GM21515 (cell line): ENCODE measurements at regions not wholly inside any gene's neighbourhood (a gene's known extent, or its start where the extent isn't known, plus 50 kb on each side); places are given as distances from the start of the nearest gene placed in this dataset.

Source experiments
- ATAC-seq: cut with Tn5 transposase; IDR thresholded peaks from one replicate; pipeline ENCODE4 v1.9.1; 2021; ENCODE audit not compliant: unreplicated experiment

DNA sequence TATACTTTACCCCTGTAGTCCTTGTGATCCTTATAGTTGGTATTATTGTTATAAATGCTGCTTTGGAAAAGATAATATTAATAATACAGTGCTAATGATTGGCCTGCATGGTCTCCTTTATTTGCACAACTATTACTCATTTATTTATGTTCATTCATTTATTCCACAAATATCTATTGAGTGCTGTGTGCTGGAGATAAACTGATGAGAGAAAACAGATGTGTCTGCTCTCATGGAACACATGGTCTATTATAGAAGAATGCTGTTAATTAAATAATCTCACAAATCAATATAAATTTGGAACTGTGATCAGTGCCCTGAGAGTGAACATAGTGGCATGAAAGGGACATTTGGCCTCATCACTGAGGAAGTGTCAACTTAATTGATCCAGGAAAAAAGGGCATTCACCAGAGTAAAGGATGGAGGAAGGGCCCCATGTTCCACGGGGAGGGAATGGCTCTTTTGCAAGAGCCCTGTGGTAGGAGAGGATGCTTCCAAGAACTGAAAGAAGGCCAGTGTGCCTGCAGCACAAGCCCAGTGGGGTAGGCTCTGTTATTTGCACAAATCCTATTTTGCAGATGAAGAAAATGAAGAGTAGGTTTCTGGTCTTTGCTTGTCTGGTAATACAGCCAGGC lies 91.5 kb upstream of the STK39 start:
- no peak for ATAC-seq

DNA sequence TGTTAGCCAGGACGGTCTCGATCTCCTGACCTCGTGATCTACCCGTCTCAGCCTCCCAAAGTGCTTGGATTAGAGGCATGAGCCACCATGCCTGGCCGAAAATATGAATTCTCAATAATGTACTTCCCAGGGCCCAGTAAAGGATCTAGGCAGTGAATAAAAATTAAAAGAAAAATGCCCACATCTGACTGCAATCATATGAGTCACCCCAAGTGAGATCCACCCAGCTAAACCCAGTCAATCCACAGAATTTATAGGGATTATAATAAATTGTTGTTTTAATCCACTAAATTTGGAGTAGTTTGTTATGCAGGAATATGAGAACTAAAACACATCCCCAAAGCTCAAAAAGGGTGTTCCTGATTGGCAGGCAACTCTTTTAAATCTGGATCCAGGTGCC lies 93.5 kb upstream of the STK39 start:
- no peak for ATAC-seq

DNA sequence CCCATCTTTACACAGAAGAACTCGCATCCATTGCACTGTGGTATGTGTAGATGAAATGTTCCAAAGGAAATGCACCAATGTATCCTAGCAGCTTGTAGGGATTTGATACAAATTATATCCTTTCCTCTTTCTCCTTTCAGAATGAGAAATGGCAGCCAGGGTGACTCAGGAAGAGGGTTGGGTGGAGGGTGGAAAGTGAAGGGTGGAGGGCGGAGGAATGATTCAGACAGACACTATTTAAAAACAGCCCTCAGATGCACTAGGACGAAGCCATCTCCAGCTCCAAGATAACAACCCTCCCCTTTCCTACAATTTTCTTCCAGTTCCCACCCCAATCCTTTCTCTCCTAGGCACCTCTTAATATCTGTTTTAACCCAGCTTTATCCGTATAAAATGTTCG lies 96.2 kb upstream of the STK39 start:
- no peak for ATAC-seq

DNA sequence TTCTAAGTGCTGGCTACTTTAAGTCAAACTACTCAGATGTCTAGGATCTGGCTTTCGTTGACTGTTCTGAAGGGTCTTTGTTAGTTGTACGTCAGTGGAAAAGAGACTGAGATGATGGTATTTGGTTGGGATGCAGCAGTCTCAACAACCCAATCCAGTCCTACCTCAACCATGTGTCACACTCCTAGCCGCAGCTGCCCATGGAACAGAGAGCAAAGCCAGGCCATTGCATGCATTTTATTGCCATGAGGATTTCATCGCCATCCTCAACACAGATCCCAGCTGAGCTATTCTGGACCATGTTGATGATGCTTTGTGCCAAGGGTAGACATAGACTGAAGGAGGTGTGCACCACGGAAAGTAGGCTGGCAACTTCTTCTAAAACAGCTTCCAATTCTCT lies 97.3 kb upstream of the STK39 start:
- no peak for ATAC-seq

DNA sequence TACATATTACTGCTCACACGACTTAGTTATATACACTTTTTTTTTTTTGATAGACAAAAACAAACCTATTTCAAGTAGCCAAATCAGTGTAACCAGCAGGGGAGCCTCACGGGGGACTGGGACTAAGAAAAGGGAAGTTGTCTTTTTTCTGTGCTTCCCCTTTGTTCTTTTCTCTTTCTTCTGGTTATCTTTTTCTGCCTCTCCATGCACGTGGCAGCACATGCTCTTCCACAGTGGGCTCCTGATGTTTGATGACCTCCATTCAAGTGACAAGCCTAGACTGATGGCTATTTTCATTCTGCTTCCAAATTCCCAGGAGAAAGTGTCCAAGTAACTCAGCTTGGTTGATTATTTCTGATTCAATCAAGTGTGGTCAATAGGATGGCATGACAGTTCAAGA lies 98.2 kb upstream of the STK39 start:
- no peak for ATAC-seq

DNA sequence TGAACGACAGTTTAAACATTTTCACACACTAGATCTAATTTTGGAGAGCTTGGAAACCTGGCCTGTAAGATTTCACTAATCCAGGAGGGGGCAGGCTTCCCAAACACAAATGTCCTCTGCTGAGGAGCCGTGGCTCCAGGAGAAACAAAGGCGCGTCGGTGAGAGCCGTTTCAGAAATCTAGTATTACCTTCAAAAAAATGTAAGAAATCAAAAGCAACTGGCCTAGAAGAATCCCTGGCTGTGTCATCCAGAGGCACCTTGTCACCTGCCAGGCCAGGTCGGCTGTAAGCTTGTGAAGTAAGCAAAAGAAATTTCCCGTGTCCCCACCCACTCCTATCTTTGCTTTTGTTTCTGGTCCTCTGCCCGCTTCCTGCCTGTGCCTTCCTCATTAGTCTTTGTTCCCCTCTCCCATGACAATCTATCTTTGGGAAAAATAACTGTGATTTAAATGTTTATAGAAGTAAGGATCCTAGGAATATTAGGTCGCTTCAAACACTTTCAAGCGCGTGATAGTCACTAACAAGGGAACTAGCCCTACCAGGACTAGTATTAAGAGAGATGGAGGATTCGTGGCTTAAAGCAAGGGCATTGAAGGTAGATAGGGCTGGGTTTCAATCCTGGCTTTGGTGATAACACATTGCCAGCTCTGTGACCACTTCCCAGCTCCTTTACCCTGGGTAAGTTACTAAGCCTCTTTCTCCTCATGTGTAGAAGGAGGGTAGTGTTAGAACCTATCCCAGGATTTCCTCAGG lies 99.5 kb upstream of the STK39 start:
- ATAC-seq, result peak; percentile 84

DNA sequence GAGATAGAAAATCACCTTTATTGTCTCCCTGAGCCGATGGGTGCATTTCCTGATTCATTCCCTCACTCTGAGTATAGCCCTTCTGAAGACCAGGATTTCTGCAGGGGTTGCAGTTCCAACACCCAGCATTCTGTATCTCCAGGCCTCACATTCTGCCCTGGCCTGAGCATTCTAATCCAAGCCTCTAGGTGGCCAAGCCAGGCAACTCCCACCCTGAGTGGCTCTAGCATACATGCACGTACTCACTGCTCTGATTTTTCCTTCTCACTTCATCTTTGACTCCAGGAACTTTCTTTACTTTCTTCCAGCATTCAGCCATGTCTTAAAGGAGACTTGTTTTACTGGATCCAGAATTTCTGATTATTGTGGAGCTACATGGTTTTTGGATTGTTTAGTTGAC lies 100.7 kb upstream of the STK39 start:
- ATAC-seq, result peak; percentile 76

DNA sequence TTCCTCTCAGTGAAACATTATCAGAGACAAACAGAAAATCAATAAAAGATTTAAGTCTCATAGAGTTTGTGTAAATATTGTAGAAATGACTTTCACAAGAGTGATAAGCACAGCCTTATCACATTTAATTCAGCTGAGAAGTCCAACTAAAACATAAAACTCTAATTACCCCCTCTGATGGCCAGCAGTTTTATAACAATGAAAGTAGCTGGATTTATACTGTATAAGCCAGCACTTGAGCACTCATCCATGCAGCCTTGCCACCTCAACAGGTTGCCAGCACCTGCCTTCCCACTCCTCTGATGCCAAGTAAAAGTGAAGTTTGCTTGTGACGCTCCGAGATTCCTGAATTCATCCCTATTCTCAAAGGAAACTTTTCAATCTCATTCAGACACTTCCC lies 103.0 kb upstream of the STK39 start:
- ATAC-seq, result no peak

DNA sequence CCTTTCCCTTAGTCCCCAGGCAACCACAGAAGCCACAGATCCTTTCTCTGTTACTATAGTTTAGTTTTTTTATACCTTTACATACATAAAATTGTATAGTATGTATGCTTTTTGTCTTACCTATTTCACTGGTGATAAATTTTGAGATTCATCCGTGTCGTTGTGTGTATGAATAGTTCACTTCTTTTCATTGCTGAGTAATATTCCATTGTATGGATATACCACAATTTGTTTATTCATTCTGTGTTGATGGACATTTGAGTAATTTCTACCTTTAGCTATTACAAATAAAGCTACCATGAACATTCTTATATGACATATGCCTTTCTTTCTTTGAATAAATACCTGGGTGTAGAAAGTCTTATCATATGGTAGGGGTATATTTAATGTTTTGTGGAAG lies 102.8 kb upstream of the CERS6 start:
- ATAC-seq, result no peak

DNA sequence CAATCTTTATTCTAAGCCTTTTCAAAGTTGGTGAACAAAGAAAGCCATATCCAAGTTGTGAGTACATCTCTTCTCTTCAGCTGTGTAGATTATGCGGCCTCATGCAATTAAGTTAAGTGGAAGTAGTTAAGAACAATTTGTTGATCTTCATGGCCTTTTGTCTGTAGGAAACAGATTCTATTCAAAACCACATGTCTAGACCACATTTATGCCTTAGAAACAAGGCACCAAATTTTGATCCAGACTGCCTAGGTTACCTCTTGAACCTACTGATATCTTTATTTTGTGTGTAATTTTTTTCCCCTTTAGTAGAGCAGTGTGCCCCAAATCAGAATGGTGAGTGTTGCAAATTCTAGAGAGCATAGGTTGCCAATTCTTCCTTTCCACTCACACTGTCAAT lies 101.6 kb upstream of the CERS6 start:
- ATAC-seq, result no peak

DNA sequence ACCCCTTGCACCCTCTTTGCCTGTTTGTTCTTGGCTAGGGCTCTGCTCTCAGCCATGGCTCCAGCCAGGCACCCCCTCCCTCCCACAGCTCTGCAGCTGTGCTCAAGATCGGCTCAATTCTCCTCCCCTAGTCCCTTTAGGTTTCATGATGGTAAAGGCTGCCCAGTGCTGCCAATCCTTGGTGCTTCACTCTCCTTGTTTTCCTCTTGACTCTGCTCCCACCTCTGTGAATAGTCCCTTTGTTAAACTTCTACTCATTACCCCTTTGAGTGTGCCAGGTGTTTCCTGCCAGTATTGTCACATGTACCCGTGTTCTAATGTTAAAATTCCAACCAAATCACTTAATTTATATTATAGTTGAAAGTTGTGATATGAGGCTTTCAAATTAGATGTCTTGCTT lies 101.0 kb upstream of the CERS6 start:
- no peak for ATAC-seq

DNA sequence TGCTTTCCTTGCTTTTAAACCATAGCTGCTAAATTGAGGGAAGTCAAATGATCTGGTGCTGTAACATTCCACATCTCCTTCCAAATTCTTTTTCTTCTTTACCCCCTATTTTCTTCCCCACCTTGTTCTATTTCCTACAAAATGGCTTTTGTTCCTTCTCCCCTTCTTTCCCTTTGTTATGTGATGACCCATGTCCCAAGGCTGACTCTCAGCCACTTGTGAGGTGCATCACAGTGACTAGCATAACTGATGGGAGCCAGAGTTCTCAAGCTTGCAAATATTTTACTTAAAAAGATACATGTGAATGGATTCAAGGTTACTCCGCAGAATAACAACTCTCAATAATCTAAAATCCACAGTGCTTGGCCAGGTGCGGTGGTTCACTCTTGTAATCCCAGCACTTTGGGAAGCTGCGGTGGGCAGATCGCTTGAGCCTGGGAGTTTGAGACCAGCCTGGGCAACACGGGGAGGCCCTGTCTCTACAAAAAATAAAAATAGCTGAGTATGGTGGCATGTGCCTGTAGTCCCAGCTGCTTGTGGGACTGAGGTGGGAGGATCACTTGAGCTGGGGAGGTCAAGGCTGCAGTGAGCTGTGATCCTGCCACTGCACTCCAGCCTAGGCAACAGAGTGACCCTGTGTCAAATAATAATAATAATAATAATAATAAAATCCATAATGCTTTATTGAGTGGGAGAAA lies 100.1 kb upstream of the CERS6 start:
- no peak for ATAC-seq

DNA sequence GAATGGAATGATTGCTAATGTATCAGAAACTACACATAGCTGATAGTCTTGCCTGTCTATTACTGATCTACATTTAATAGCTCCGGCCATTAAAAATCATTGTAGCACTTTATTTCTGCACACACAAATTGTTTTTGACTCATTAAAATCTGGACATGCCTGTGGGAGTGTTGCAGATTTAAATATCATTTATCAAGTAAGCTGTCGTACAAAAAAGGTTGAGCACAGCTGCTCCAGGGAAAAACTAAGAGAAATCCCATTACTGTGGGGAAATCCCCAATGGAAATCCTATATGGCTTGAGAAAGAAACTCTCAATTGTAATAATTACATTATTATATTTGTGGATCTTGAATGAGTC lies 99.6 kb upstream of the CERS6 start:
- no peak for ATAC-seq

DNA sequence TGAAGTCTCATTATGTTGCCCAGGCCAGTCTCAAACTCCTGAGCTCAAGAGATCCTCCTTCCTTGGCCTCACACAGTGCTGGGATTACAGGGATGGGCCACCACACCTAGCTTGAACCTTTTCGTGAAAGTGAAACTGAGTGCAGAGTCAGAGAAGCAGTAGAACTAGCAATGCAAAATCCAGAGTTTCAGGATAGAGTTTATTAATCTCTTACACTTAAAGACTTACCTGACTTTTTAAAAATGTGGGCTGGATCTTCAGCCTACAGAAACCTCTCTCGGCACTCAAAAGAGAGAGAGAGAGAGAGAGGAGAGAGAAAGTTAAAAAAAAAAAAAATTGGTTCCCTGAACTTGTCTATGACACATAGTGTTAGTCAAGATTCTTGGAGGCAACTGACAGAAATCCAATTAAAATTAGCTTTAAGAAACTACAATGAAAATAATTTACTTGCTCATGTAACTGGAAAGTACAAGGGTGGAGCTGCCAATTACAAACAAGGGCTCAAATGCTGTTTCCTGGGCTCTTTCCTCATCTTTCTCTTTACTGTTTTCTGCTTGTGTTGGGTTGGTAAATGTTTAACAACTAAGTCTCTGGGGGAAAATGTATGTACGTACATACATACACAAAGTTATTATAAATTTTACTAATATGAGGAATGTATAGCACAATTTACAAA lies 98.1 kb upstream of the CERS6 start:
- ATAC-seq, result no peak

DNA sequence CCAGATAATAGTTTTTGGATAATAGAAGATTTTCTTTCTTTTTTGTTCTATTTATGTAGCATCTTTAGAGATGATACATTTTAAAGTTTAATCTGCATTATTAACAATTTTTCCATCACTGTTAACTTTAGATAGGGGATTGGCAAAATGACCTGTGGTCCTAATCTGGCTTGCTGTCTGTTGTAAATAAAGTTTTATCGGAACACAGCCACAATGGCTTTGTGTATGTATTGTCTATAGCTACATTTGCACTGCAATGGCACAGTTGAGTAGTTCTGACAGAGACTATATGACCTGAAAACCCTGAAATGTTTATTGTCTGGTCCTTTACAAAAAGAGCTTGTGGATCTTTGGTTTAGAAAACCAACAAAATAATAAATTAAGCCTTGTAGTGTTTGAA lies 97.0 kb upstream of the CERS6 start:
- ATAC-seq, result no peak

DNA sequence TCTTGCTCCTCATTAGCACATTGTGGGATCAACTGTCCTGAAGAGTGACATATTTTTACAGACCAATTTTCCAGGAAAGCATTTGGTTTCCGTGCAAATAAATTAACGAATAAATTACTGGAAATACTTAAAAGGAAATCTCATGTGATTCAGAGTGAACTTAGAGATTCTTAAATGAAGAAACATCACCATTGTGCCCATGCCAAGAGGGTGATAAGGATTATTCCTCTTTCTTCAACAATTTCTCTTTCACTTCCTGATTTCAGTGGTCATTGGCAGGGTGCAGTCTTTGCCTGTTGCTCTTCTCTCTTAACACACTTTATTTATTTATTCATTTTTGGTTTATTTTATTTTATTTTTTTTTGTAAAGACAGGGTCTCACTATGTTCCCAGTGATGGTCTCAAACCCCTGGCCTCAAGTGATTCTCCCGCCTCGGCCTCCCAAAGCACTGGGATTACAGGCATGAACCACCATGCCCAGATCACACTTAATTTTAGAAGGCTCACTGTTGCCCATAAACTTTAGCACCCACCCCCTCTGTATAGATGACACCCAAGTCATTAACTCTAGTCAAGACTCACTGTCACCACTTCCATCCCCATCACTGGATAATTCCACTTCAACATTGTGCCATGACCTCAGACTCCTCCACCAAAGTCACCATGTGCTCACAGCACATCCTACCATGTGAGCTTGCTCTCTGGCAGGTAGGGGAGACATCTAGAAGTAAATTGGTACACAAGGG lies 92.6 kb upstream of the CERS6 start:
- ATAC-seq, result no peak

DNA sequence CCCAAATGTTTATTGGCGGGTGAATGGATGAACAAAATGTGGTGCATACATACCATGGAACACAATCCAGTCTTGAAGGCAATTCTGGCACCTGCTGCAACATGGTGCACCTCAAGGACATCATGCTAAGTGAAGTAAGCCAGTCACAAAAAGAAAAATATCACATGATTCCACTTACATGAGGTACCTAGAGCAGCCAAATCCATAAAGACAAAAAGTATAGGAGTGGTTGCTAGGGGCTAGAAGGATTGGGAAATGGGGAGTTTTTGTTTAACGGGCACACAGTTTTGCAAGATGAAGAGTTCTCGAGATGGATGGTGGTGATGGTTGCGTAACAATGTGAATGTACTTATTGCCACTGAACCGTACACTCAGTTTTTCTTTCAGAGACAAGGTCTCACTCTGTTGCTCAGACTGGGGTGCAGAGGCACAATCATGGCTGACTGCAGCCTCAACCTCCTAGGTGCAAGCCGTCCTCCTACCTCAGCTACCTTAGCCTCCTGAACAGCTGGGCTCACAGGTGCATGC lies 90.9 kb upstream of the CERS6 start:
- ATAC-seq, result no peak

DNA sequence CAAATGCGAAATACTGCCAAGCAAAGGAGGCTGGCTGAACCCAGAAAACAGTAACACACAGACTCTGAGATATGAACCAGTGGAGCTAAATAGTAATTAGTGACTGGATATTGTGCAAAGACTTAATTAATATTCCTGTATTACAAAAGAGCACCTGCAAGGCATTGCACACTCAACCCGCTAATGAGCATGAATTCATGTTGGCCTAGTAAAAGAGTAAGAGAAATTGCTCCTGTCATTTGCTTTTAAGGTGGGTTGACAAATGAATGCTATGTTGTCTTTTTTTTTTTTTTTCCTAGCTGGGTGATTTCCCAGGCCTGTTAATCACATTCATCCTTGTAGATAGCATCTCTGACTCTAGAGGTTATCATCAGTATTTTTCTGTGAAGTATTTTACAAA lies 87.0 kb upstream of the CERS6 start:
- ATAC-seq, result no peak

DNA sequence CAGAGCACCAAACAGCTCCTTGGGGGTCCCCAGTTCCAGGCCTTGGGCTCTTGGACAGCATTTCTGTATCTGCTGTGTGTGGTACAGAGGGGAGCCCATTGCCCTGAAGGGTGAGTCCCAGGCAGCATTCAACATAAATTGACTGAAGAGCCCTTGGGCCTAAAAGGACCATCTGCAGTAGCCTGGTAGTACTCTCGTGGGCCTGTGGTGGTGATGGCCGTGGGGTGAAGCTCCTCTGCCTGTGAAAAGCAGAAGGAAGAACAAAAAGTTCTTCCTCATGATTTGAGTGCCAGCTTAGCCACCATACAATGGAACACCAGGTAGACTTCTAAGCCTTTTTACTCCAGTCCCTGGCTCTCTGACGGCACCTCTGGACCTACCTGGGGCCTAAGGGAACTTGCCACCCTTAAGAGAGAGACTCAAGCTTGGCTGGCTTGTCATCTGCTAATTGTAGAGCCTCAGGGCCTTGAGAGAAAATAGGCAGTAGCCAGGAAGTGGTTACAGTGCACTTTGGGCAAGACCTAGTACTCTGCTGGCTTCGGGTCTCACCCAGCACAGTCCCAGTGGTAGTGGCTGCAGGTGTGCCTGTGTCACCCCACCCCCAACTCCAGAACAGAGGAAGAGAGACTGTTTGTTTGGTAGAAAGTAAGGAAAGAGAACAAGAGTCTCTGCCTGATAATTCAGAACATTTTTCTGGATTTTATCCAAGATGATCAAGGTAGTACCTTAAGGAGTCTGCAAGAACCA lies 84.6 kb upstream of the CERS6 start:
- ATAC-seq, result peak; percentile 96

DNA sequence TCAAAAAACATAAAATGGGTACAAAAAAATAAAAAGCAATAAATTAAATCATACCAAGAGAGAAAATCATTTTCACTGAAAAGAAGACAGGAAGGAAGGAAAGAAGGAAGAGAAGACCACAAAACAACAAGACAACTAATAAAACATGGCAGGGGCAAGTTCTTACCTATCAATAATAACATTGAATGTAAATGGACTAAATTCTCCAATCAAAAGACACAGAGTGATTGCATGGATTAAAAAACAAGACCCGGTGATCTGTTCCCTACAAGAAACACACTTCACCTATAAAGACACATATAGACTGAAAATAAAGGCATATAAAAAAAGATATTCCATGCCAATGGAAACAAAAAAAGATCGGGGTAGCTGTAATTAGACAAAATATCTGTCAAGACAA lies 82.6 kb upstream of the CERS6 start:
- no peak for ATAC-seq
